Psoas muscle (tissue), 7 donors: ENCODE measurements at regions not wholly inside any gene's neighbourhood (a gene's known extent, or its start where the extent isn't known, plus 50 kb on each side); places are given as distances from the start of the nearest gene placed in this dataset.
A peak's percentile ranks its signal among the peaks of the same experiment; 100 is the strongest.

Experiments used
- ATAC-seq, 4 donors: fragments of 200-7000 bp; cut with Tn5 transposase; one replicate each; pipeline ENCODE4 v1.9.1; 2020; ENCODE audit warnings: moderate library complexity in 3 of 4, mild to moderate bottlenecking in 2 of 4
- DNase-seq, 2 donors: peaks; one replicate each; pipeline ENCODE4 v3.0.0-alpha.2; 2020
- H3K27ac ChIP-seq: fragments of 200-600 bp; one replicate; pipeline ENCODE4 v1.8.0; 2022
- H3K27me3 ChIP-seq, 3 donors: fragments of 200-600 bp in 1 of 3; one replicate each; pipeline versions ENCODE4 v1.6.1 to v1.8.0; 2013 to 2022; ENCODE audit warnings: low read length in 2 of 3, mild to moderate bottlenecking in 2 of 3, moderate library complexity in 1 of 3; ENCODE audit not compliant: insufficient read depth in 3 of 3
- H3K36me3 ChIP-seq, 2 donors: fragments of 200-600 bp in 1 of 2; one replicate each; pipeline versions ENCODE4 v1.6.1 to v1.8.0; 2013 to 2022; ENCODE audit warnings: low read depth in 1 of 2, mild to moderate bottlenecking in 1 of 2, moderate library complexity in 1 of 2; ENCODE audit not compliant: insufficient read depth in 1 of 2
- H3K4me1 ChIP-seq: fragments of 200-600 bp; one replicate; pipeline ENCODE4 v1.8.0; 2022
- H3K4me3 ChIP-seq: fragments of 200-600 bp; one replicate; pipeline ENCODE4 v1.8.0; 2022; ENCODE audit warnings: mild to moderate bottlenecking
- H3K9me3 ChIP-seq: fragments of 200-600 bp; one replicate; pipeline ENCODE4 v1.8.0; 2022
- CTCF ChIP-seq: fragments of 200-600 bp; IDR thresholded peaks from one replicate; pipeline ENCODE4 v1.8.0; 2022; ENCODE audit warnings: antibody characterized with exemption
- WGBS, 3 donors: extraction: QIAGEN DNeasy Blood & Tissue Kit; methylation state at CpG; one replicate each; pipeline versions ENCODE4 v1.1.6 to v1.1.7; 2013; 5-methylcytosine and 5-hydroxymethylcytosine counted together
- intact Hi-C, 2 donors: fragments of 100-400 bp; cut with DNase I; formaldehyde crosslinking; loops; one replicate each; pipeline versions ENCODE4 v1.11.0 to v1.14.2; 2022
- donor health status: healthy with polysubstance abuse.
- donor health status: DM: no; HTN: no; CAD: no; lungs with moderate emphysema.
- donor health status: Bipolar disorder and iron deficiency.
- donor health status: healthy.
- donor health status: DM: yes; HTN: yes; CAD: no.
- donor health status: DM: no; HTN: no; CAD: no.
- donor health status: DM: yes; HTN: yes; CAD: no.

GRCh38 chr6:159604443-159604956, 88.5 kb downstream of the SOD2 start:
- no peak for DNase-seq
- peak in 3 of 4 donors; percentile 4 to 28 (median 22) for ATAC-seq
- no peak overlapping the region for H3K27ac ChIP-seq
- intact Hi-C loops, result no loop called here
- no peaks in the 10 kb centered on the region for H3K36me3 ChIP-seq
- no peaks in the 10 kb centered on the region for H3K9me3 ChIP-seq
- TF ChIP-seq CTCF, result no peak
- WGBS, 3 donors, result 76 to 86% (median 81%) methylated on average over 6 of the region's 6 CpGs
- H3K4me1 ChIP-seq, result no peaks in the 10 kb centered on the region
- no peaks in the 10 kb centered on the region for H3K27me3 ChIP-seq
- H3K4me3 ChIP-seq, result no peak overlapping the region

GRCh38 chr6:159602431-159603041, 90.5 kb downstream of the SOD2 start:
- H3K27ac ChIP-seq, result no peak overlapping the region
- intact Hi-C loops, result no loop called here
- no peak for ATAC-seq
- TF ChIP-seq CTCF, result no peak
- H3K9me3 ChIP-seq, result no peaks in the 10 kb centered on the region
- H3K36me3 ChIP-seq, result no peaks in the 10 kb centered on the region
- 65 to 70% (median 67%) methylated on average over 23 of the region's 23 CpGs for WGBS, 3 donors
- no peaks in the 10 kb centered on the region for H3K4me1 ChIP-seq
- no peak overlapping the region for H3K4me3 ChIP-seq
- no peaks in the 10 kb centered on the region for H3K27me3 ChIP-seq
- DNase-seq, result no peak

GRCh38 chr6:159601211-159601610, 91.8 kb downstream of the SOD2 start:
- 66 to 75% (median 72%) methylated on average over 6 of the region's 6 CpGs for WGBS, 3 donors

GRCh38 chr6:159595173-159595572, 97.9 kb downstream of the SOD2 start:
- WGBS, 3 donors, result 64 to 76% (median 67%) methylated on average over 3 of the region's 3 CpGs
- Histone ChIP-seq H3K36me3 (no peaks in the 10 kb centered on the region), H3K4me3 (no peak overlapping the region), H3K9me3 (no peaks in the 10 kb centered on the region), H3K27ac (no peak overlapping the region), H3K4me1 (no peaks in the 10 kb centered on the region), H3K27me3 (no peaks in the 10 kb centered on the region)
- intact Hi-C loops, result no loop called here
- peak in 3 of 4 donors; percentile 28 to 36 (median 29) for ATAC-seq
- TF ChIP-seq CTCF, result no peak
- no peak for DNase-seq

More at GRCh38 chr6:159601211-159601610, 91.8 kb downstream of the SOD2 start:
- Histone ChIP-seq H3K27ac (no peak overlapping the region), H3K9me3 (no peaks in the 10 kb centered on the region), H3K36me3 (no peaks in the 10 kb centered on the region), H3K27me3 (no peaks in the 10 kb centered on the region), H3K4me3 (no peak overlapping the region), H3K4me1 (no peaks in the 10 kb centered on the region)
- no peak for TF ChIP-seq CTCF
- intact Hi-C loops, result no loop called here
- ATAC-seq, result no peak
- no peak for DNase-seq

- no peak for DNase-seq
- no peaks in the 10 kb centered on the region for H3K27me3 ChIP-seq
- no peak overlapping the region for H3K27ac ChIP-seq
- no peaks in the 10 kb centered on the region for H3K36me3 ChIP-seq
- WGBS, 3 donors, result 67 to 73% (median 68%) methylated on average over 1 of the region's 1 CpG
- intact Hi-C loops, result no loop called here
- TF ChIP-seq CTCF, result no peak
- no peaks in the 10 kb centered on the region for H3K9me3 ChIP-seq
- ATAC-seq, result peak in 1 of 4 donors; percentile 18
- no peaks in the 10 kb centered on the region for H3K4me1 ChIP-seq
- no peak overlapping the region for H3K4me3 ChIP-seq
These were observed 98.3 kb downstream of the SOD2 start for GRCh38 chr6:159594750-159595117.
